Globus pallidus (tissue), 1 donor: ENCODE measurements at regions not wholly inside any gene's neighbourhood (a gene's known extent, or its start where the extent isn't known, plus 50 kb on each side); places are given as distances from the start of the nearest gene placed in this dataset.
A peak's percentile ranks its signal among the peaks of the same experiment; 100 is the strongest.
"Not testable (repeated sequence)": the region's sequence is repeated elsewhere in the genome, so short reads cannot be mapped to it uniquely, and the experiment has no call there.

ENCODE experiments used
- DNase-seq: peaks from one replicate; pipeline ENCODE4 v3.0.0-alpha.2; 2015; ENCODE audit warnings: low spot score

DNA sequence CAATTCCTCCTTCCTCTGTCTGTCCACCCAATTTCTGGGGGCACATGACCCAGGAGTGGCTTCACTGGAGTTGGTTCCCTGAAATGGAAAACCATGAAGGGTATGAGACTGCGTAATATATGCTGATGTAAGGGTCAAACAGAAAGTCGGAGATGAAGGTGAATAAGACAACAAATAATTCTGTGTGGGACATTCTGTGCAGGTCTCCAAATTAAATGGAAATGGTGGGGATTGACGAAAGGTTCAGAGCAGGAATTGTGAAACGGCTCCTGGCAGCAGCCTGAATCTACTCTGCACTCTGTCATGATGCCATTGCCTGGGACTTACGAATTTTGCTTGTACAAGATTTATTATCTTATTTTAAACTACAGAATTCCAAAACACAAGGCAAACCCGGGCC is 174.8 kb upstream of the RORA start:
- DNase-seq, result no peak

DNA sequence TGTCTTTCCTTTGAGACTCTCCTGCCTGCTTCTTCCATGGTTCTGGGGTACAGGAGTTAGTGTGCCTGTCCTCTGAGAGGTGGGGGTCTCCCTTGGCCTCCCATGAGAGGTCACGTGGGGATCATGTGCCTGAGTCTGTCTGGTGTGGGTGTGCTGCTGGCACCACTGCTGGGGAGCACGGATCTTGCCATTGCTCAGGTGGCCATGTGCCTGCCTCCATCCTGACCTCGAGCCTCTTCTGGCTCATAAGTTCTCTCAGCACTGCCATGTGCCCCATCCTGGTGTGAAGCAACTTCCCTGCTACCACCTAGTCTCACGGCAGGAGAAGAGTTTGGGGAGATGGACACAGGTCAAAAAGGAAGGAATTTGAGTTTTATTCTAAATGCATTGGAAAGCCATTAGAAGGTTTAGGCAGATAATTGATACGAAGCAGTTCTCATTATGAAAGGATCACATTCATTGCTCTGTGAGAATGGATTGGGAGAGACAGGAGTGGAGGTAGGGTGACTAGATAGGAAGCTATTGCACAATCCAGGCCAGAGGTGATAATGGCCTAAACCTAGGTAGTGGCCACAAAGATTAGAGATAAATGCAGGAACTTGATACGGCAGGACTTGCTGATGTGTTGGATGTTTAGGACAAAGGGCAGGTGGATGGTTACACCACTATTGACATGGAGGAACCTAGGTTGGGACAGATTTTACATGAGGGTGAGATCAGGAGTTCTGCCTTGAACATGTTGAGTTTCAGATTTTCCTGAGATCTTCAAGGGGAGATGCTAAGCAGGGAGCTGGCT is 173.0 kb upstream of the RORA start:
- no peak for DNase-seq

DNA sequence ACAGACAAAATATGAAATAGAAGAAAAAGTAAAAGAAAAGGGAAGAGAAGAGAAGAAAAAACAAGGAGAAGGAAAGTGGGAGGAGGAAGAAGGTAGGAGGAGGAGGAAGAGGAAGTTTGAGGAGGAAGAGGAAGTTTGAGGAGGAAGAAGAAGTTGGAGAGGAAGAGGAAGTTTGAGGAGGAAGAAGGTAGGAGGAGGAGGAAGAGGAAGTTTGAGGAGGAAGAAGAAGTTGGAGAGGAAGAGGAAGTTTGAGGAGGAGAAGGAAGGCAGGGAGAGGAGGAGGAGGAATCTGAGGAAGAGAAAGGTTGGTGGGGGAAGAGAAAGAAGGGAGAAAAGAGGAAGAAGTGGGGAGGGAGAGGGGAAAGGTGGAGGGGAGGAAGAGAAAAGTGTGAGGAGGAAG is 169.2 kb upstream of the RORA start:
- DNase-seq, result no peak

DNA sequence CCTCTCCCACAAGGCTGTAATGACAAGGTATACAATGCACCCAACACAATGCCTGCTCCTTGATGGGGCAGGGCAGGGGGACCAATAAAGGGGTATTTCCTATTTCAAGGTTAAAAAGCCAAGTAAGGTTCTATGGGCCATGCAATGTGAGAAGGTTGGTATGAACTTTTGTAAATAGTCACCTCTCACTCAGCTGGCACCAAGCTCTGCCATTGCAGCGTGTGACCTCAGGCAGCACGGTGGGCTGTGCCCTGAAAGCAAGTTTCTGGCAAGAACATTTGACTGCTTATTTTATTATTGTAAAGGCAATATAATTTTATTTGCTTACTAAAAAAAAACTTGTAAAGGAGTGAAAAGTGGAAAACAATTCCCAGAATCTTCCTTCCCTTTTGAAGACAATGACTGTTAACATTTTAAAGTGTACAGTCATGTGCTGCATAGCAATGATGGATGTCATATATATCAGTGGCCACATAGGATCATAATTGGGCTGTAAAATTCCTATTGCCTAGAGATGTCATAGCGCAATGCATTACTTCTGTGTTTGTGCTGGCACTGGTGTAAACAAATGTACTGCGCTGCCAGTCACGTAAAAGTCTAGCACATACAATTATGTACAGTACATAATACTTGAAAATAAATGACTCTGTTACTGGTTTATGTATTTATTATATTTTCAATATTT is 167.3 kb upstream of the RORA start:
- no peak for DNase-seq

DNA sequence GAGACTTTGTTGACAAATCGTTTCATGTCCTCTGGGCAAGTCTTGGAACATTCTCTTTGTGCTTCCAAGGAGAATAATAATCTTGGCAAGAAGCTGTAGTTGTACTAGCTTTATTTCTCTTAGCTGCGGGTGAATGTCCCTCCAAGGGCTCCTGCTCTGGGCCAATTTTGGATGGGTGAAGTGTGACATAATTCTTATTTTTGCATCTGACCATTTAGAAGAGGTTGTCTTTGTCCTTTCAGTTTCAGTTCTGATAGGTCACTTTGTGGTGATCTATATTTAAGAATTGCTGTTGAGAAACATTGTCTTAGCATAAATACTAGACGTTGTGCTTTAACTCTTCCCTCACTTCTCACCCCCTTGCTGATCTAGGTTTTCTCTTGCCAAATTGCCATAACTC is 164.8 kb upstream of the RORA start:
- peak; percentile 24 for DNase-seq

DNA sequence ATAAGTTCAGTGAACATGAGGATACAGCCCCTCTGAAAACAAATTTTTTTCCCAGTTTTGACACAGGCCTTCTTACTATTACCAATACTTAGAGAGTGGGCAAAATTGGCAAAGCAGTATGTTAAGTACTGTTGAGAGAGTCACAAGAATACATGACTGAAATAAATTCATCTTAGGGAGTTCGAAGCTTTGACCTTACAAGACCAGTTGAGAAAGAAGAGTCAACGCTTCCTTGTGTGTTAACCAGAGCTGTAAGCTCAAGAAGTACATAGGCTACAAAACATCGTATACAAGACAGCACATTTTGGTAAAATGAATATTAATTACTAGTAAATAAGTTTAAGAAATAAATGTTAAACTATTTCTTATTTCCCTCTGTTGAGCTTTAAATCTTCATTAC is 164.4 kb upstream of the RORA start:
- no peak for DNase-seq

DNA sequence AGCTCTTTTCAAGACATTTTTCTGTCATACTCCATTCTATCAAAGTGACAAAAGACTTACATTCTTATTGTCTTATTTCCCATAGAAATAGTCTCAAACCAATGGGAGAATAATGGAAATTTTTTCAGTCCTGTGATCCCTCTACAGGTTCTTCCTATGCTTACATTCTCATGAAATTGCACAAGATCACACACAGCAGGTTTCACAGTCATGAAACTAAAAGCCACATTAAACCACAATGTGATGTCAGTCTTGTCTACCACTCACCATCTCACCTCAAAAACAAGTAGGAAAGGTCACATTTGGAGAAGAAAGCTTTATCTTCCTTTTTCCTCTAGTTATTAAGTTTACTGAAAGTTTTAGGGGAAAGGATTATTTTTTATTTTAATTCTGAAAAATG is 161.0 kb upstream of the RORA start:
- no peak for DNase-seq

DNA sequence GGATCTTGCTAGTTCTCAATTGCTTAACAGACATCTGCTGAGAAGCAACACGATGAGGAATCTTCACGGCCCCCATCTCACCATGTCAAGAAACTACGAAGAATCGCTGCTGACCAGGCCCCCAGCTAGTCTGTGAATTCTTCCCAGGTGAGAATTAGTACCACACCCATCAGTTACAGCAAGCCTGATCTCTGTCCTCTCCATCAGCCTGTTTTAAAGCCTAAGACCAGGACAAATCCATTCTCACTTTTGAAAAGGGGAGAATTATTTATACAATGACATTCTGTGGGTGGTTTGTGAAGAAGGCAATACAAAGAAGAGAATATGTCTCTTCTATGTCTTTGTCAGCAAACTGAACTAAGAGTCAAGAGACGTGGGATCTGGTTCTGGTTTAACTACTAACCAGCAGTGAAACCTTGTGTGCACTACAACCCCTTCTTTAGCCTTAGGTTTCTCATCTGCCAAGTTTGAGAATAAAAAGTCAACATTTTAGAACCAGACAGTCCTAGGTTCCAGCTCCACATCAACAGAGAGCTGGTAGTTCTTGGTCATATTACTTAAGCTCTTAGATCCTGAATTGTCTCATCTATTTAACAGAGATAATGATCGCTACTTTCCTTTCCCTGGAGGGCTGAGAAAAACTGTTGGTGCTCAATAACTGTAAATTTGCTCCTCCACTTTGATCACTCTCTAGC is 160.4 kb upstream of the RORA start:
- no peak for DNase-seq

DNA sequence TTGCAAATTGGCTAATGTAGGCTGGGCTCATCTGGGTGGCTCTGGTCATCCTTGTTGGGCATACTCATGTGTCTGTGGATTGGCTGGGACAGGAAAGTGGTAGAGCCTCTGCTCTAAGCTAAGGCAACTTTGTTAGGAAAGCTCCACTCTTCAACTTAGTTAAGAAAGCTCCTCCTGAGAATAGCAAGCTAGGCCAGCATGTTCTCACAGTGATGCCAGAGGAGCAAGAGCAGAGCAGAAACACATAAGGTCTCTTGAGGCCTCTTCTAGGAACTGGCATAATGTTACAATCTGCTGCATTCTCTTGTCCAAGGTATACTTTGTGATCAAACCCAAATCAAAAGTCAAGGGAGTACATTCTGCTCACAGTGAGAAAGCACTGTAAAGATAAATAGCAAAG is 158.6 kb upstream of the RORA start:
- DNase-seq, result no peak

DNA sequence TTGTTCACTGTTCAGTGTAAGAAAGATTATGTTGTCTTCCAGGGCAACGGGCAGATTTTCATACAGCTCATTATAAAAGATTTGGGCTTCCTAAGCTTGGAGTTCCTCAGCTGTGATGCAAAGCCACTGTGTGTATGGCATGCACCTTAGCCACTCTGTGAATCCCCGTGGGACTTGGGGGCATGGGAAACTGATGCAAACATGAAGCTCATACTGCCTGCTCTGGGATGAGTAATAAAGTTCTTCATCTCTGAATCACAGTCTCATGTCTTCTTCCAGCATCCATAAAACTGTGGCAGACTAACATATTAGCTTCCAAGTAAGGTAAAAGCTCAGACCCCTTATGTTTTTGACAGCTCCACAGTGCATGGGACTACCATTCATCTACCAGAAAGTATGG is 154.3 kb upstream of the RORA start:
- DNase-seq, result no peak

DNA sequence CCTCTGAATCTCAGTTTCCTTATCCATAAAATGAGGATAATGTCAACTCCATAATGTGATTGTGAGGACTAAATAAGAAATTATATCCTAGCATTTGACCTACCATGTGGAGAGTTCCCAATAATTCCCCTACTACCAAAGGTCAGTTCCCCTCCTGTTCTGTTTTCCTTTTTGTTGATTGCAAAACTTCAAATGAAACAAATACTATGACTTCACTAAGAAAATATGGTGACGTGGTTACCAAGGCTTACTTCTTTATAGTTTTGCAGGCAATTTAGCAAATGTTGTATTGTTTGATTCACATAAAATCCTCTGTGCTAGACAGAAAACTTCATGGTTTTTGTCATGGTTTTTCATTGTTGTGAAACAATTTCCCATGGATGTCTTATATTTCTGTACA is 153.8 kb upstream of the RORA start:
- no peak for DNase-seq

DNA sequence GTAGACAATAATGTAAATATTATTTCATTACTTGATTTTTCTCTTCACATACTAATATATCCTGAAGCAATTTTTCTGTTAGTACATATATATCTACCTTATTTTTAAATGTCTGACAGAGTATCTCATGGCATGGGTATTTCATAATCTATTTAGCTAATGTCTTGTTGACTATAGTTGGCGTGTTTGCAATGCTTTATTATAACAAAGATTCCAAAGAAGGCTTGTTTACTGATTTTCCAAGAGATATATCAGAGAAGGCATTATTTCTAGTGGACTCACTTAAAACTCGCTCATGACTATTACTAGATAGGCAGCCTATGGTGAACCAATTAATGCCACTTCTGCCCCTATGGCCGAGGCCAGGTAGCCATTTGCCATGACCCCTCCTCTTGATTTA is 152.4 kb upstream of the RORA start:
- DNase-seq, result no peak

DNA sequence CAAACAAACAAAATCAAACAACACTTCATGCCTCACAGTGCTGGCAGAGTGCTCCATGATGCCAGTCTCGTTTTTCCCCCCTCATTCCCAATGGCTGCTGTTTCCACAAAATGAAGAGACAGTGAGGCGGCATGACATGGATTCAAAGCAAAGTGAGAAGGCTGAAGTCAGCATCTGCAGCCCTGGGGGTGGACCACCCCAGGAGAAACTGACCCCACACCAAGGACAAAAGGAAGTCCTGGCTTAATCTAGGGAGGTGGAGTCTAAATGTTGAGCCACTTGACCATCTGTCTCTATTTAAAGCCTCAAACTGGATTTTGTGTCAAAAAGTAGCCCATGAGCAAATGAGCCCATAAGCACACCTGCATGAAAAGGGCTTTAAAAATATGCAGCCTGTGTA is 151.2 kb upstream of the RORA start:
- no peak for DNase-seq

DNA sequence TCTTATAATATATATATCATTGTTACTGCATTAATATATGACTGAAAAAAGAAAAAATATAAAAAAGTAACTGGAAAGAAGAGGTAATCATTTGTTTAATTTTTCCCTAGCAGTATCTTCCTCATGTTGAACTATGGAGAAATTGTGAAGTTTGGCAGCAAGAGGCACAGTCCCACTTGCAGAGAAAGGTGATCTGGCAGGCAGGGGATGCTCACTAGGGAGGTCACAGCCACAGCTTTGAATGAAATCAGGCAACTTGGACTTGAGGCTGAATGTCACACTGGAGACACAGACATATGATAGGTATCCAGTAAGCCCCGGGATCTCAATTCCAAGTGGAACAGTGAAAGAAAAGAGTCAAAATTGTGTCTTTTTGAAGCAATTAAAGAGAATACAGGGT is 149.9 kb upstream of the RORA start:
- no peak for DNase-seq

DNA sequence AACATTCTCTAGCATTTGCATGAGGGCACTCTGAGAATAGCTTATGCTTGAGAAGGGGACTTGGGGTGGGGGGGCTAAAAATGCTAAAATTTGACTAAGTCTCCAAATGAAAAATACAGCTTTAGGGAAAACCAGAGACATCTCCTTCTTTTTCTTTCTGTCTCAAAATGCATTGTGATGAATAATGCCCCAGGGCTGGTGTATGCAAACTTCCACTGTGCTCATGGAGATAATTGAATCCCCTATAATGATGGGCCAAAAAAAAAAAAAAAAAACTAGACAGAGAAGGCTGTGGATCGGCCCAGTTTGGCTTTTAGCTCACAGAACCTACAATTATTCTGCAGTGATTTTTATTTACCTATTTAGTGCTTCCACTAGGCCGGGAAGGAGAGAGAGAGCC is 147.9 kb upstream of the RORA start:
- DNase-seq, result no peak

DNA sequence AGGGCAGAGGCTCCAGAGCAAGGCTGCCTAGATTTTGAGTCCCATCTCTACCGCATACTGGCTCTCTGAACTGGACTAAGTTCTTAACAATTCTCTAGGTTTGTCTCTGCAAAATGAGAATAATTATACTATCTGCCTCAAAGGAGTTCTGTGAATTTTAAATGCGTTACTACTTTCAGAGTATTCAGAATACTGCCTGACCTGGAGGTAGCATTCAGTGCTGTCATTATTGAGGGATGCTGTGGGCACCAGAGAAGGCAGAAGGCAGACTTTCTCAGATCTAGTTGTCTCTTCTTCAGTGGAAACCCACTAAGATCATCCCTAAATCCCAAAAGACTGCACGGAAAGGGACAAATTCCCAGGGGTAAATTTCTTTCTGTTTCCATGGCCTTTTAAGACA is 147.4 kb upstream of the RORA start:
- no peak for DNase-seq

DNA sequence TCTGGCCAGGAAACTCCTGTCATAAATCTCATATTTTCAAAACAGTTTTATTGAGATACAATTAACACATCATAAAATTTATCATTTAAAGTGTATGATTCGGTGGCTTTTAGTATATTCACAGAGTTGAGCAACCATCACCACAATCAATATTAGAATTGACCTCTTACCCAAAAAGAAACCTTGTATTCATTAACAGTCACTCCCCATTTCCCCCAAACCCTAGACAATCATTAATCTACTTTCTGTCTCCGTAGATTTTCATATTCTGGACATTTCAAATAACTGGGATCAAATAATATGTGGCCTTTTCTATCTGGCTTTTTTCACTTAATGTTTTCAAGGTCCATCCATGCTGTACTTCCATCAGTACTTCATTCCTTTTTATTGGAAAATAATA is 145.7 kb upstream of the RORA start:
- DNase-seq, result no peak

DNA sequence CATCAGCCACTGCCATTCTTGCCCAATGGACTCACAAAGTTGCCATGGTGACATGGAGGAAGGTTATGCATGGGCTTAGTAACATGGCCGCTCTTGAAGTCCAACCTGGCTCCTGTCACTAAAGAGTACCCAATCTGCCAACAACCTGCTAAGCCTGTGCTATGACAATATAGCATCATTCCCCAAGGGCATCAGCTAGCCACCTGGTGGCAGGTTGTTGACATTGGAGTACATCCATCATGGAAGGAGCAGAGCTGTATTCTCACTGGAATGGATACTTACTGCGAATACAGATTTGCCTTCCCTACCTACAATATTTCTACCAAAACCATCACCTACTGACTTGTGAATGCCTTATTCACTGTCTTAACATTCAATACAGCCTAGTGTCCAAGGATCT is 138.9 kb upstream of the RORA start:
- no peak for DNase-seq

DNA sequence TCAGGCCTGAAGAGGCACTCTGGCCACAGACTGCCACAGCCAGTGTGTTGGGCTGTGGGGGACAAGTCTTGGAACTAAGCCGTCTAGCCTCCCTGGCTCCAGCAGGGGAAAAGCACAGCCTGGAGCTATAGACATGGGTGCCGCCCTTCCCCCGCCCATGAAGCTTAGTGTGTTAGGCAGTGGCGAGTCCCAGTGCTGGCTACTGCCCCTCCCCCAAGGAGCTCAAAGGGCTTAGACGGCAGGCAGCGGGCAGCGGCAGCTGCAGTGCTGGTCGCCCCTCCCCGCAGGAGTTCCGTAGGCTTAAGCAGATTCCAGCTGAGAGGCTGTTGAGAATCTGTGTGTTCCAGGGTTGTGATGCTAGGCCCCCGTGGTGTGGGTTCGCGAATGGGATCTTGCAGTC is 135.8 kb upstream of the RORA start:
- DNase-seq, result no peak

DNA sequence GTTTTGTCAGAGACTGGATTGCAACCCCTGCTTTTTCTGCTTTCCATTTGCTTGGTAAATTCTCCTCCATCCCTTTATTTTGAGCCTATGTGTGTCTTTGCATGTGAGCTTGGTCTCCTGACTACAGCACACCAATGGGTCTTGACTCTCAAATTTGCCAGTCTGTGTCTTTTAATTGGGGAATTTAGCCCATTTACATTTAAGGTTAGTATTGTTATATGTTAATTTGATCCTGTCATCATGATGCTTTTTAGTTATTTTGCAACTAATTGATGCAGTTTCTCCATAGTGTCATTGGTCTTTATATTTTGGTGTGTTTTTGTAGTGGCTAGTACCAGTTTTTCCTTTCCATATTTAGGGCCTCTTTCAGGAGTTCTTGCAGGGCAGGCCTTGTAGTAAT is 133.8 kb upstream of the RORA start:
- DNase-seq, result not testable (repeated sequence)

DNA sequence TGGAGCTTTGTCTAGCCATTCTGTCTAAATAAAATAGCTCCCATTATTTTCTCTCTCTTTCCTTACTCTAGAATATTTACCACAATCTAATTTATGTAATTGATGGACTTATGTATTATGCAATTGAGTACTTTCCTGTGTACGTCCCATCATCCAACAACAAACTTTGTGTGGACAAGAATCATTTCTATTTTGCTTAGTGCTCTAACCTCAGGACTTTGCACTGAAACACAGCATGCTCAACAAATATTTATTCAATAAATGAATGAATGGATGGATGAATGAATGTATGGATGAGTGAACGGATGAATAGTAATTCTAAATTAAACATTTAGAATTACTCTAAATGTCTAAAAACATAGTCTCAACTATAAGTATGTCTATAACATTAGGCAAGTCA is 115.2 kb upstream of the RORA start:
- no peak for DNase-seq

DNA sequence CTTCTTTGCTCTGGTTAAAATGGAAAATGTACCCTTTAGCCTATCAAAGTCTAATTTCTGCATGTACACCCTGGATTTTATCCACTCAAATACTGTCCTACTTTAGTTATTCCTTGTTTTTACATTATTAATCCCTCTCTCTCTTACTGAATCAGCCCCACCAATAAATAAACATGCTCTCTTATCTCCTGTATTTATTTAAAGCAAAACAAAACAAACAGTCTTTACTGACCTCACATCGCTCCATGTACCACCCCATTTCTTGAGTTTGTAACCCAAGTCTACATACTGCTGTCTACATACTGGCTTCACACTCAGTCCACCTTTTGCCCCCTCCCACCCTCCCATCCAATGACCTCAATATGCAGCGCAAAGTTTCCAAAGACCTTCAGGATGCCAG is 113.3 kb upstream of the RORA start:
- no peak for DNase-seq

DNA sequence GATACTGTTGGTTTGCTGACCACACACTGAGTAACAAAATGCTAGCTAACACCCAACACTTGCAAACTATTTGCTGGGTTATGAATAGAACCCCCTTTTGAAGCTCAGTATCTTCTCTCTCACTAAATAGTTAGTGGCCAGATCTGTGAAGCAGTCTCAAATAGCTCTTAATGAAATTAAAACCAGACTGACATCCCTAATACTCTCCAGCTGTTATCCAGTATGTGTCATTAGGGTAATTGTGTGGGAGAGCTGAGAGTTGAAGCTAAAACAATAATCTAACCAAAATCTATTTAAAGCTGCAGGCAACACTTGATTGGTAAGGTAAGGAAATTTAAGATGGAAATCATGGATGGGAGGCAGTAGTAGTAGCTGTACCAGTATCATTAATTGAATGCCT is 110.4 kb upstream of the RORA start:
- no peak for DNase-seq
